Hepatocyte (in vitro differentiated cells): ENCODE measurements at regions not wholly inside any gene's neighbourhood (a gene's known extent, or its start where the extent isn't known, plus 50 kb on each side); places are given as distances from the start of the nearest gene placed in this dataset.

ENCODE experiments used
- DNase-seq: peaks from one replicate; pipeline ENCODE4 v3.0.0-alpha.2; 2016; ENCODE audit warnings: low spot score
- H2AFZ ChIP-seq: fragments of 200-600 bp; sonication (generic); 2 replicates; pipeline ENCODE4 v1.6.0; 2016; ENCODE audit warnings: antibody characterized with exemption, mild to moderate bottlenecking
- H3K27ac ChIP-seq: fragments of 200-600 bp; sonication (generic); 2 replicates; pipeline ENCODE4 v1.5.1; 2016; ENCODE audit warnings: mild to moderate bottlenecking
- H3K27me3 ChIP-seq: fragments of 200-600 bp; sonication (generic); 2 replicates; pipeline ENCODE4 v1.6.1; 2016
- H3K36me3 ChIP-seq: fragments of 200-600 bp; sonication (generic); replicated peaks from 2 replicates; pipeline ENCODE4 v1.5.1; 2016; ENCODE audit warnings: low read depth; ENCODE audit not compliant: insufficient read depth
- H3K4me1 ChIP-seq: fragments of 200-600 bp; sonication (generic); 2 replicates; pipeline ENCODE4 v1.5.1; 2016; ENCODE audit warnings: mild to moderate bottlenecking, moderate library complexity; ENCODE audit not compliant: insufficient read depth
- H3K4me2 ChIP-seq: fragments of 200-600 bp; sonication (generic); 2 replicates; pipeline ENCODE4 v1.6.0; 2016
- H3K4me3 ChIP-seq: fragments of 200-600 bp; sonication (generic); 2 replicates; pipeline ENCODE4 v1.5.1; 2016; ENCODE audit warnings: mild to moderate bottlenecking
- H3K79me2 ChIP-seq: fragments of 200-600 bp; sonication (generic); 2 replicates; pipeline ENCODE4 v1.6.0; 2017; ENCODE audit warnings: mild to moderate bottlenecking
- H3K9me2 ChIP-seq: fragments of 200-600 bp; sonication (generic); replicated peaks from 2 replicates; pipeline ENCODE4 v1.6.0; 2017; ENCODE audit warnings: mild to moderate bottlenecking; ENCODE audit not compliant: insufficient read depth
- H3K9me3 ChIP-seq: fragments of 200-600 bp; sonication (generic); 2 replicates; pipeline ENCODE4 v1.5.1; 2016; ENCODE audit warnings: low read depth, mild to moderate bottlenecking
- H4K20me1 ChIP-seq: fragments of 200-600 bp; sonication (generic); 2 replicates; pipeline ENCODE4 v1.6.0; 2016; ENCODE audit warnings: mild to moderate bottlenecking; ENCODE audit not compliant: insufficient read depth, poor library complexity, severe bottlenecking
- CTCF ChIP-seq: fragments of 200-600 bp; sonication (generic); IDR thresholded peaks from 2 replicates; pipeline ENCODE4 v1.5.1; 2016; ENCODE audit warnings: antibody characterized with exemption, mild to moderate bottlenecking; ENCODE audit not compliant: poor library complexity
- EZH2 ChIP-seq: fragments of 200-600 bp; sonication (generic); IDR thresholded peaks from 2 replicates; pipeline ENCODE4 v1.6.1; 2016; ENCODE audit warnings: antibody characterized with exemption, mild to moderate bottlenecking, borderline replicate concordance
- EZH2phosphoT487 ChIP-seq: fragments of 200-600 bp; sonication (generic); IDR thresholded peaks from one replicate; pipeline ENCODE4 v1.6.1; 2018; ENCODE audit warnings: antibody characterized with exemption, mild to moderate bottlenecking, low read depth, moderate library complexity; ENCODE audit not compliant: unreplicated experiment, severe bottlenecking
- WGBS: methylation state at CpG from one replicate; pipeline ENCODE4 v1.1.6; 2016; ENCODE audit warnings: low lambda C conversion rate; ENCODE audit errors: missing lambda C conversion rate; 5-methylcytosine and 5-hydroxymethylcytosine counted together

GRCh38 chr2:147553775-147554271, 291.0 kb upstream of the ACVR2A start:
- no peak overlapping the region for H2AFZ ChIP-seq
- H3K36me3 ChIP-seq, result no peaks in the 10 kb centered on the region
- no peaks in the 10 kb centered on the region for H3K27me3 ChIP-seq
- H4K20me1 ChIP-seq, result no peaks in the 10 kb centered on the region
- no peak overlapping the region for H3K4me3 ChIP-seq
- H3K9me3 ChIP-seq, result no peaks in the 10 kb centered on the region
- H3K79me2 ChIP-seq, result no peaks in the 10 kb centered on the region
- no peak overlapping the region for H3K27ac ChIP-seq
- 76% methylated on average over 6 of the region's 6 CpGs for WGBS
- DNase-seq, result no peak
- TF ChIP-seq EZH2 (no peak), CTCF (no peak), EZH2phosphoT487 (no peak)
- no peaks in the 10 kb centered on the region for H3K9me2 ChIP-seq
- H3K4me2 ChIP-seq, result no peak overlapping the region
- peaks cover 4% of the 10 kb centered on the region for H3K4me1 ChIP-seq

GRCh38 chr2:147550995-147551731, 293.7 kb upstream of the ACVR2A start:
- H3K27ac ChIP-seq, result no peak overlapping the region
- H3K9me2 ChIP-seq, result no peaks in the 10 kb centered on the region
- TF ChIP-seq EZH2 (no peak), EZH2phosphoT487 (no peak), CTCF (no peak)
- 70% methylated on average over 5 of the region's 5 CpGs for WGBS
- no peaks in the 10 kb centered on the region for H3K36me3 ChIP-seq
- H2AFZ ChIP-seq, result no peak overlapping the region
- no peaks in the 10 kb centered on the region for H3K27me3 ChIP-seq
- peak; percentile 25 for DNase-seq
- H3K4me2 ChIP-seq, result peak overlapping the region; percentile 6
- no peaks in the 10 kb centered on the region for H3K9me3 ChIP-seq
- no peaks in the 10 kb centered on the region for H4K20me1 ChIP-seq
- no peaks in the 10 kb centered on the region for H3K79me2 ChIP-seq
- H3K4me3 ChIP-seq, result no peak overlapping the region
- peaks cover 4% of the 10 kb centered on the region for H3K4me1 ChIP-seq

GRCh38 chr2:147549054-147549453, 295.8 kb upstream of the ACVR2A start:
- Histone ChIP-seq H3K79me2 (no peaks in the 10 kb centered on the region), H4K20me1 (no peaks in the 10 kb centered on the region), H3K27me3 (no peaks in the 10 kb centered on the region), H2AFZ (no peak overlapping the region), H3K9me2 (no peaks in the 10 kb centered on the region), H3K4me2 (no peak overlapping the region), H3K36me3 (no peaks in the 10 kb centered on the region), H3K4me1 (peaks cover 9% of the 10 kb centered on the region), H3K4me3 (no peak overlapping the region), H3K27ac (no peak overlapping the region), H3K9me3 (no peaks in the 10 kb centered on the region)
- no peak for DNase-seq
- no peak for TF ChIP-seq EZH2phosphoT487
- no peak for TF ChIP-seq CTCF
- no peak for TF ChIP-seq EZH2
